ENCODE measurements at regions not wholly inside any gene's neighbourhood (a gene's known extent, or its start where the extent isn't known, plus 50 kb on each side); places are given as distances from the start of the nearest gene placed in this dataset.

- TF ChIP-seq, protein P1, sequence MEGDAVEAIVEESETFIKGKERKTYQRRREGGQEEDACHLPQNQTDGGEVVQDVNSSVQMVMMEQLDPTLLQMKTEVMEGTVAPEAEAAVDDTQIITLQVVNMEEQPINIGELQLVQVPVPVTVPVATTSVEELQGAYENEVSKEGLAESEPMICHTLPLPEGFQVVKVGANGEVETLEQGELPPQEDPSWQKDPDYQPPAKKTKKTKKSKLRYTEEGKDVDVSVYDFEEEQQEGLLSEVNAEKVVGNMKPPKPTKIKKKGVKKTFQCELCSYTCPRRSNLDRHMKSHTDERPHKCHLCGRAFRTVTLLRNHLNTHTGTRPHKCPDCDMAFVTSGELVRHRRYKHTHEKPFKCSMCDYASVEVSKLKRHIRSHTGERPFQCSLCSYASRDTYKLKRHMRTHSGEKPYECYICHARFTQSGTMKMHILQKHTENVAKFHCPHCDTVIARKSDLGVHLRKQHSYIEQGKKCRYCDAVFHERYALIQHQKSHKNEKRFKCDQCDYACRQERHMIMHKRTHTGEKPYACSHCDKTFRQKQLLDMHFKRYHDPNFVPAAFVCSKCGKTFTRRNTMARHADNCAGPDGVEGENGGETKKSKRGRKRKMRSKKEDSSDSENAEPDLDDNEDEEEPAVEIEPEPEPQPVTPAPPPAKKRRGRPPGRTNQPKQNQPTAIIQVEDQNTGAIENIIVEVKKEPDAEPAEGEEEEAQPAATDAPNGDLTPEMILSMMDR (IDR thresholded peaks at IDR 0.05) = no peak
- no peak for TF ChIP-seq SIN3A (IDR thresholded peaks at IDR 0.05; ENCODE audit: borderline replicate concordance, insufficient read depth, low read depth, low read length)
Measured at GRCh38 chr22:47380692-47381091, 618.2 kb downstream of the TBC1D22A start.

Measured in Panc1 (cell line).